HFFc6 (cell line): ENCODE measurements at regions not wholly inside any gene's neighbourhood (a gene's known extent, or its start where the extent isn't known, plus 50 kb on each side); places are given as distances from the start of the nearest gene placed in this dataset.
A peak's percentile ranks its signal among the peaks of the same experiment; 100 is the strongest.

ENCODE experiments used
- DNase-seq: peaks from one replicate; pipeline ENCODE4 v3.0.0-alpha.2; 2018
- H3K27ac Mint-ChIP-seq: 2 replicates; pipeline ENCODE4 v1.8.0; 2020; ENCODE audit warnings: mild to moderate bottlenecking, mixed read lengths
- H3K27me3 Mint-ChIP-seq: 2 replicates; pipeline ENCODE4 v1.8.0; 2021; ENCODE audit warnings: mild to moderate bottlenecking, moderate library complexity, mixed read lengths; ENCODE audit not compliant: insufficient read depth
- H3K36me3 Mint-ChIP-seq: 2 replicates; pipeline ENCODE4 v1.8.0; 2021; ENCODE audit warnings: low read depth, mixed read lengths
- H3K4me1 Mint-ChIP-seq: 2 replicates; pipeline ENCODE4 v1.8.0; 2020; ENCODE audit warnings: low read depth, mixed read lengths
- H3K4me3 Mint-ChIP-seq: 2 replicates; pipeline ENCODE4 v1.8.0; 2020; ENCODE audit warnings: mild to moderate bottlenecking, moderate library complexity, mixed read lengths
- H3K9me3 Mint-ChIP-seq: 2 replicates; pipeline ENCODE4 v1.8.0; 2020; ENCODE audit warnings: mild to moderate bottlenecking, mixed read lengths
- CTCF ChIP-seq: fragments of 200-600 bp; sonication (generic); IDR thresholded peaks from 2 replicates; pipeline ENCODE4 v1.5.0; 2021; ENCODE audit warnings: antibody characterized with exemption, mild to moderate bottlenecking

- no peak for TF ChIP-seq CTCF
- Mint-ChIP-seq H3K4me1 (peaks cover 13% of the 10 kb centered on the region), H3K27ac (peak overlapping the region; percentile 67; the same call in 1 of the 2 replicates), H3K27me3 (no peaks in the 10 kb centered on the region; the same call in none of the 2 replicates), H3K36me3 (no peaks in the 10 kb centered on the region), H3K4me3 (no peak overlapping the region), H3K9me3 (no peaks in the 10 kb centered on the region)
- DNase-seq: peak; percentile 40
Measured at GRCh38 chr6:138618168-138618567, 118.9 kb upstream of the NHSL1 start.

DNA sequence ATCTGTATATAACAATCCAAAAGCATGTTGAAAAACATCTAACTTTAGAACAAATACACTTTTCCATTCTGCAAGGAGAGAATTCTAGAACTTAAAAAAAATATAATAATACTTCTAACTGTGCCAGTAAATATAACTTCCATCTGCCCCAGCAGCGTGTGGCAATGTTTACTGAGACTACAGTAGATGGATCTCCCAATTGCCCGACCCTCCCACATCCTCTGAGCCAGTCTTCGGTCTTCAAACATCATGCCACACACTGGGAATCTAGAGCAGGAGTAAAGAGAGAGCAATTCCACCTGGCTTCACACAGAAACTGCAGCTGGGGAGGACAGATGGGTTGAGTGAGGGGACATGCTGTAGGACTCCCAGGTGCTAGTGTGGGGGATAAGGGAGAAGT lies 121.3 kb upstream of the NHSL1 start:
- H3K27ac Mint-ChIP-seq: no peak overlapping the region
- no peak for TF ChIP-seq CTCF
- H3K36me3 Mint-ChIP-seq: no peaks in the 10 kb centered on the region
- peaks cover 13% of the 10 kb centered on the region for H3K4me1 Mint-ChIP-seq
- no peak for DNase-seq
- H3K9me3 Mint-ChIP-seq: no peaks in the 10 kb centered on the region
- H3K4me3 Mint-ChIP-seq: no peak overlapping the region
- no peaks in the 10 kb centered on the region; the same call in 1 of the 2 replicates for H3K27me3 Mint-ChIP-seq

DNA sequence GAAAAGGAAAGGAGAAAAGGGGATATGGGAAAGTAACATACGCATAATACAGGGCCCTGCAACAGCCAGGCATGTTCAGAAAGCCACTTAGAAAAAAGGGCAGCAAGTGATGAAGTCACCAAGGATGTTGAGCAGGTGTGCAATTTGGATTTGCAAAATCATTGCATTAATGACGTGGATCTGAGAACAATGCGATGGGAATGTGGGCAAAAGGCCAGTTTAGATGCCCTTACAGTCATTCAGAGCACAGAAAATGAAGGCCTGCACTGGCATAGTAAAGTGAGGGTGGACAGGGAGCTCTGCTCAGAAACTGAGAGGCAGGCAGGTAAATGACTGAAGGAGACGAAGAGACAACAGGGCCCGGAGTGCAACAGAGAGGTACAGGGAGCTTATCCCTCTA lies 123.7 kb upstream of the NHSL1 start:
- Mint-ChIP-seq H3K4me1 (peaks cover 7% of the 10 kb centered on the region), H3K27me3 (no peaks in the 10 kb centered on the region; the same call in 1 of the 2 replicates), H3K4me3 (no peak overlapping the region), H3K27ac (no peak overlapping the region), H3K36me3 (no peaks in the 10 kb centered on the region), H3K9me3 (no peaks in the 10 kb centered on the region)
- no peak for TF ChIP-seq CTCF
- no peak for DNase-seq

- H3K27me3 Mint-ChIP-seq: no peaks in the 10 kb centered on the region
- TF ChIP-seq CTCF: no peak
- DNase-seq: no peak
- no peak overlapping the region for H3K4me3 Mint-ChIP-seq
- no peak overlapping the region for H3K27ac Mint-ChIP-seq
- H3K4me1 Mint-ChIP-seq: no peaks in the 10 kb centered on the region
- no peaks in the 10 kb centered on the region for H3K9me3 Mint-ChIP-seq
- no peaks in the 10 kb centered on the region for H3K36me3 Mint-ChIP-seq
Measured at GRCh38 chr6:138631566-138631965, 132.3 kb upstream of the NHSL1 start.

DNA sequence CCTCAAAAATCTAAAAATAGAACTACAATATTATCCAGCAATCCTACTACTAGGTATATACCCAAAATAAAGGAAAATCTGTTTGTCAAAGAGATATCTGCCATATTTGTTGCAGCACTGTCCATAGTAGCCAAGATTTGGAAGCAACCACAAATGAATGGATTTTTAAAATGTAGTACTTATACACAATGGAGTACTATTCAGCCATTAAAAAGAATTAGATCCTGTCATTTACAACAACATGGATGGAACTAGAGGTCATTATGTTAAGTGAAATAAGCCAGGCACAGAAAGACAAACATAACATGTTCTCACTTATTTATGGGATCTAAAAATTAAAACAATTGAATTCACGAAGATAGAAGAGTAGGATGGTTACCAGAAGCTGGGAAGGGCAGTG lies 135.7 kb upstream of the CCDC28A start:
- H3K27me3 Mint-ChIP-seq: no peaks in the 10 kb centered on the region
- no peak overlapping the region for H3K27ac Mint-ChIP-seq
- H3K36me3 Mint-ChIP-seq: no peaks in the 10 kb centered on the region
- H3K4me3 Mint-ChIP-seq: no peak overlapping the region
- DNase-seq: no peak
- no peaks in the 10 kb centered on the region for H3K9me3 Mint-ChIP-seq
- TF ChIP-seq CTCF: no peak
- H3K4me1 Mint-ChIP-seq: no peaks in the 10 kb centered on the region

GRCh38 chr6:138638604-138639003 lies 135.0 kb upstream of the CCDC28A start:
- H3K4me1 Mint-ChIP-seq: no peaks in the 10 kb centered on the region
- H3K27me3 Mint-ChIP-seq: no peaks in the 10 kb centered on the region
- H3K27ac Mint-ChIP-seq: no peak overlapping the region
- no peak overlapping the region for H3K4me3 Mint-ChIP-seq
- no peak for TF ChIP-seq CTCF
- H3K36me3 Mint-ChIP-seq: no peaks in the 10 kb centered on the region
- H3K9me3 Mint-ChIP-seq: no peaks in the 10 kb centered on the region
- DNase-seq: no peak
